ENCODE measurements at regions not wholly inside any gene's neighbourhood (a gene's known extent, or its start where the extent isn't known, plus 50 kb on each side); places are given as distances from the start of the nearest gene placed in this dataset.

- no peak for DNase-seq
These were observed 358.3 kb downstream of the KLF5 start for GRCh38 chr13:73417012-73417615.

GRCh38 chr13:73416093-73416492 lies 357.3 kb downstream of the KLF5 start:
- DNase-seq: no peak

GRCh38 chr13:73413656-73414055 lies 354.9 kb downstream of the KLF5 start:
- DNase-seq: no peak

GRCh38 chr13:73412933-73413332 lies 354.1 kb downstream of the KLF5 start:
- no peak for DNase-seq

DNA sequence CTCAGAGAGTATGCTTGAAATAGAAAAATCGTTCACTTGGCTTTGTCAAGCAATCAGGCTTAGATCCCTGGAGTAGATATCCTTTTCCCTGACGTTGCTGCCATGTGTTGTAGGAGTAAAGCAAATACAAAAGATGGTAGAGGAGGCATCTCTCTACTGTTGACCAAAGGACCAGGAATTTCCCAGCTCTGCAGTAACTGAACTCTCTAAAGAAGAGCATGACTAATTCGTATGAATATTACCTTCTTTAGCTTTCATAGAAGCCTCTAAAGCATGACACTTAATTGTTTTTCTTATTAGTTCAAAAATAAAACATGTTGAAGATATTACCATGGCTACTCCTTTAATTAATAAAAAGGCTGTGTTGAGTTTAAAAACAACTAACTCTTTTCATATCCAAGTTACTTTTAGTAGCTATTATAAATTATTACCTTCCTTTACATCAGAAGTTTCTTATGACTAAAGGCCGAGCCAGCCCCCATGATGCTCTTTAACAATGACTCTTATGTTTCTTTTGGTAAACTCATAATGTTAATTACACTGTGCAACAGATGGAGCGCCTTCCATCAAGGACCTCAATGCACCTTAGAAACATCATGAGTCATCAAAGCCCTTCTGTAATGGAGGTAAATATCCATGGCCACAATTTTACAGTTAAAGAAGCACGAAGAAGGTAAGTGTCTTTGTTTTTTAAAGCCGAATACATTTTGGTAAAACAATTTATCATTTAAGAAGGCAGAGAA lies 352.4 kb downstream of the KLF5 start:
- no peak for DNase-seq

DNA sequence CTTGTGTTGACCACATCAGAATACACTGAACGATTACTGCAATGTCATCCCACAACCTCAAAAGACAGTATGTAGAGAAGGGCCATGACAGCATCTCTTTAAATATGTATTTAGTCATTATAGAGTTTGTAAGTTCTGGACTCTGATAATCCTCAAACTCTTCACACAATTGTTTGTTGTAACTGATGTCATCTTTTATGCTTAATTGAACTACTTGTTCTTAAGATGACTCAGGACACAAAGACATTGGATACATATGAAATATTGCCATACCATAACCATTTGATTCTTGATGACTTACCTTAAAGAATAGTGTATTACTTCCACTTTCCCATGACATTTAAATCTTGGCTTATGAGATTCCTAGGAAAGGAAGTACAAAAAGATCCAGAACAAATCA lies 347.6 kb downstream of the KLF5 start:
- no peak for DNase-seq

DNA sequence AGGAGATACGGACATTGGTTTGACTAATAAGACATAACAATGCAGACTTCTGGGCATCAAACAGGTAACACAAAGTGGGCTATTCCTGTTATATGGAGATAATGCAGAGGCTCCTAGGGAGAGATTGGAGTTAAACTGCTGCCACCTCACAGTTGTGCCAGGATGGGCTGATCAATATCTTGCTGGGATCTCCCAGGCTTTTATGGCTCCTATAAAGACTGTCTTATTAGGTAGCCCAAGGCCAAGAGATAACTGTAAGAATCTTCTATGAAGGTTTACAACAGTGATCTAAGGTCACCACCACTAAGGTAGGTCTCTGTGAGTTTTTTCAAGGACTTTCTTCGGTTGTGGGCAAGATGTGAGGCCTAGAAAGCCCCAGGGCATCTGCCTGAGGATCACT lies 345.8 kb downstream of the KLF5 start:
- DNase-seq: no peak

GRCh38 chr13:73403355-73404120 lies 344.7 kb downstream of the KLF5 start:
- DNase-seq: no peak

- DNase-seq: no peak
These were observed 343.0 kb downstream of the KLF5 start for GRCh38 chr13:73401769-73402168.

GRCh38 chr13:73399347-73400216 lies 340.8 kb downstream of the KLF5 start:
- DNase-seq: no peak

DNA sequence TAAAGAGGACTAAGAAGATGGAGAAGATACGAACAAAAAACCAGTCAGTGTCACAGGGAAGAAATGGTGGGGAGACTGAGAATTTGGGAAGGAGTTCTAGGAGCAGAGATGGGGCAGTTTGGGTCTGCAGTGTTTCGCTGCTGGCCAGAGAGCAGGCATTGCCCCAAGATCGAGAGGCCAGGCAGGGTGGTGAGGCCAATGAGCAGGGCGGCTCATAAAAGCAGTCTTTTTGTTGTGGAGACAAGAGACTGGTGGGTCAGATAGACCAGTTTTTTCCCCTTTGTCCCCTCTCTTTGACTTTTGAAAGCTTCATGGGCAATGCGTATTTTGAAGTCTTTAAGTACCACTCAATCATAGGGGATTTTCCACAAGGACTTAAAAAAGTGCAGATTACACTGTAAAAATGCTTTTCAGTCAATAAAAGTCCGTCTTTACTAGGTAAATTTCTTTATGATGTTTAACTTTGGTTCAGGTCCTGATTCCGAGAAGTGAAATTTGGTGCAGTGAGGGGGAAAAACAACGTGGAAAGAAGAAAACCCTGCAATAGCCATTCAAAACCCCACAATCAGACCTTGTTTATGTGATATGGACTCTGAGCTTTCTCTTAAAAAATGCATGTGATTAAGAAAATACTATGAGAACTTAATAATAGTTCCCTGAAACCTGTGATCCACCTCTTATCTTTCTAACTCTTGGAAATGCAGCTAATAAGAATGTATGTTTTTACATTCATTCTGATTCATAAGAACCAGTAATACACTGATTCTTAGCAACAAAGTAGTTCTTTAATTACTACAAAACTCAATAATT lies 338.9 kb downstream of the KLF5 start:
- no peak for DNase-seq

DNA sequence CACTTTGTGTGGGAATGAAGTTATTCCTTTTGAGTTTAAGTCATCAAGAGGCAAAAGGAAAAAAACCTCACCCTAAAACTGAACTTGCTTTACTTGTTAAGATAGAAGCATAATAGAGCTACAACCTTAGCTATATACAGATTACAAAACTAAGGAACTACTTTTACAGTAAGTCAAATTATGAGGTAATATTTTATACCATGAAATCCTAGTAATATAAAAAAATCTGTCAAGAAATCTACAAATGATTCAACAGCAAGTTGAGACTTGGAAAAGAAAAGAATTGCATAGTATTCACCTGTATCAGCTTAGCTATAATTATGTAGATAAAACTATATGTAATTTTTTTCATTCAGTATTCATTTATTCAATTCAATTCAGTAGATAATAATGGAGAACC lies 335.3 kb downstream of the KLF5 start:
- no peak for DNase-seq

DNA sequence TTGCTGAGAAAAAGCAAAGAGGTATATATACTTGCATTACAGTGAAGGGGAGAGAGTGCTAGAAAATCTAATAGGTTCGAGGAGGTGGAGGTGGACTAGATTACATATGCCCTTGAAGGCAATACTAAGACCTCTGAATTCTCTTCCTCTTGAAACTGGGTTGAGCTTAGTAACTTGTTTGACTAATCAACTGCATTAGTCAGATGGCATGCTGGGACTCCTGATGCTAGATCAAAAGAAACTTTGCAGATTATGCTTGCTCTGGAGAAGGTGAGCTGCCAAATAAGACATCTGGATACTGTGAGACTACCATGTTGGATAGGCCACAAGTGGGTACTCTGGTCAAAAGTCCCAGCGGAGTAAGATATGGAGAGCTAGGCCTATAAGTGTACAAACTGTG lies 331.3 kb downstream of the KLF5 start:
- DNase-seq: no peak

GRCh38 chr13:73388586-73388985 lies 329.8 kb downstream of the KLF5 start:
- no peak for DNase-seq

GRCh38 chr13:73387318-73387717 lies 328.5 kb downstream of the KLF5 start:
- no peak for DNase-seq

GRCh38 chr13:73385848-73386247 lies 327.0 kb downstream of the KLF5 start:
- no peak for DNase-seq

GRCh38 chr13:73372666-73373627 lies 314.1 kb downstream of the KLF5 start:
- DNase-seq: no peak

DNA sequence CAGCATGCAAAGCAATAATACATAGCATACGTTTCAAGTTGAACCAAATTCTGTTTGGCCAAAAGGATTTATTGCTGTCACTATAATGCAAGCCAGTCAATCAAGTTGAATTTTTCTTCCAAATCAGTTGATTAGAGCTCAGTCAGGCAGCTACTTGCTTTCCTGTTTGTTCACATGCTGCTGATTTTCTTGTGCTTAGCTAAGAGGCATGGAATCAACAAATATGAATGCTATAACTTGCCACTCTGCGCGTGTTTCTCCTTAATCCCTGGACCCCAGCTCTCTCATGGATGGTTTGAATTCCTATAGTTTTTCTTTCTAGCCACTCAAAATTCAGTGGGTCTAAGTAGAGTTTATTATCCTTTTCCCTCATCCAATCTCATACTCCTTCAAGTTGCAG lies 311.3 kb downstream of the KLF5 start:
- no peak for DNase-seq

- no peak for DNase-seq
These were observed 310.3 kb downstream of the KLF5 start for GRCh38 chr13:73369095-73369494.

DNA sequence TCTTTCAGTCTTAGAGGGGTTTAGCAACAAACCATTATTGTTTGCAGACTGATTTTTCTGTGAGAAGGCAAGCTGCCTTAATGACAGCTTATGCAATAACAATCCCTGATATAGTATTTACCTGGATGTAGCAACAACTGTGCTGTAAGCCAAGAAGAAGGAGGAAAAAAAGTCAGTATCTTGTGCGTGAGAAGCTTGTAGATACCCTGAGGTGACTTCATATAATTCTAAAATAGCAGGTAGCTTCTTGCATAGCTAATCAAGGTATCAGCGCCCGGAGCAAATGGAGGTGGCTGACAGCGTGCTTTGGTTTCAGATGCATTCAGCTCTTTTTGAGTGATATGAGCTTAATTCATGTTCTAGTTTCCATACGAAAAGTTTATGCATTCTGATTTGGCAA lies 309.8 kb downstream of the KLF5 start:
- DNase-seq: no peak

GRCh38 chr13:73367886-73368285 lies 309.1 kb downstream of the KLF5 start:
- DNase-seq: no peak
